SW480 (cell line): ENCODE measurements at regions not wholly inside any gene's neighbourhood (a gene's known extent, or its start where the extent isn't known, plus 50 kb on each side); places are given as distances from the start of the nearest gene placed in this dataset.
A peak's percentile ranks its signal among the peaks of the same experiment; 100 is the strongest.

Experiments
- DNase-seq: peaks from one replicate; pipeline ENCODE4 v3.0.0-alpha.2; 2016; ENCODE audit warnings: low spot score

DNA sequence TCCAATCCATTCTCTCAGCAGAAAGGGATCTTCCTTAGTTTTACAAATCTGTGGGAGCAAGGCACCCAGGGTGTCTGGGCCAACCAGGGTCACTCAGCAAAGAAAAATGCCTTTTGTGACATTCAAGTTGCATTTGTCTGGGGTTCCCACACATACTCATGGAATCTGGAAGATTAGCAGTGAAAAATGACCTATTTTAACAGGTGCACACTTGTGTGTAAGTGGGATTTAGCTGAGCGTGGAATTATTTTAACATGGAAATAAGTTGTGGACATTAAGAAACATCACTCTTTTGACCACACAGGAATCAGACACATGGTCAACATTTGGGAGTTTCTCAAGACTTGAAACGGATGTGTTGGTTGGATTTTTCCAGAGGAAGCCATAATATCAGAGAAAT is 234.9 kb downstream of the OPA1 start:
- DNase-seq, result no peak

DNA sequence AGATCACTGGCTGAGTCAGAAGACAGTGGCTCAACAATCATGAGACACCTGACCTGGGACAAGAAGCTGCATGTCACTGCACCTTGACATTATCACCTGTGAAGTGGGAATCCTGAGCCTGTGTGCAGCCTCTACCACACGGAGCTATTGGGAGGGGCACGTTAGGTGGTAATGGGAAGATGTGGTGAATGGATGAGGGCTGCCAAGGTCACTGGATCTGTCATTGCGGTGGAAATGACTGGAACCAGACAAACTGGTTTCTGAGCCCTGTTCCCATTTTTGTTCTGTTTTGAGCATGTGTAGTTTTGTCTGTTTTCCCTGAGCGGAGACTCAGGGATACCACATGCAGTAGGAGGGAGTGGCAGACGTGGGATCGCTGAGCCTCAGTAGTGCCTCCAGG is 235.5 kb downstream of the OPA1 start:
- DNase-seq, result no peak

- DNase-seq, result peak; percentile 88
Measured at GRCh38 chr3:193829781-193830180, 236.8 kb downstream of the OPA1 start.

DNA sequence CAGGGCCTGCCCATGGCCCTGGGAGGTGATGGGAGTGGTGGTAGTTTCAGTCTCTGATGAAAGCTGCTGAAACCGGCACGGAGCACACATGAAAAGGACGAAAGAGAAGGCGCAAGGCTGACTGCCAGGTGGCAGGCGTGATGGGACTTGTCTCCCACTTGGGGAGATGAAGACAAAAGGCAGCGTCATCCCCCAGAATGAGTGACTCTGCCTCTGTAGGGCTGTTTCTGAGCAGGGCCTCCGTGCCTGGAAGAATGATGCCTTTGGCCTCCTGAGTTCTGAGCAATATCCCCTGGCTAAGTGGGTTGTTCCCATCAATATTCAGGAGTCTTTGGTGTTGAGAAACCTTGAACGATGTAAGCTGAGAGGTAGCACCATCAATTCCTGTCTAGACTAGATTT is 237.8 kb downstream of the OPA1 start:
- peak; percentile 55 for DNase-seq

- DNase-seq, result no peak
Measured at GRCh38 chr3:193831495-193832455, 238.8 kb downstream of the OPA1 start.

DNA sequence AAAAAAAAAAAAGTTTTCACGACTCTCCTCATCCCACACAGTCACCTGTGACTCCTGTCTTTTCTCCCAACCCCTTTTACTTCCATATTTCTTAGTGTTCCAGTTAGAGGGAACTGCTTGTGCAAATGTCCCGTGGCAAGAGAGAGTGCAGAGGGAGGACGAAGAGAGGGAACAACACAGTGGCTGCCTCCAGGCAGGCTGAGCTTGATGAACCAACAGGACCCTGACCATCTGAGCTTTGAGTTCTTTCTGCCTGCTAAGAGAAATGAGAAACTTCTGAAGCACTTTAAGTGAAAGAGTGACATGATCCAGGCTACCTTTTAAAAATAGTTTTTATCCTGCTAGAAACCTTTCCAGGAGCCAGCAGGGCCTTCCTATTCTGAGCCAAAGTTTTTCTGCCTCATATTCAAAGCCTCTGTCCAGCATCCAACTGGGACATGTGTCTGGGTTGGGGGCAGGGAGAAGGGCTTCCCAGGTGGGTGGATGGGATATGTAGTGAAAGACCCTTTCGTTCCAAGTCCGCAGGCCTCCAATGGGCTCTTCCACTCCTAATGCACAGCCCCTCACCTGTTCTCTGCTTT is 239.9 kb downstream of the OPA1 start:
- no peak for DNase-seq

DNA sequence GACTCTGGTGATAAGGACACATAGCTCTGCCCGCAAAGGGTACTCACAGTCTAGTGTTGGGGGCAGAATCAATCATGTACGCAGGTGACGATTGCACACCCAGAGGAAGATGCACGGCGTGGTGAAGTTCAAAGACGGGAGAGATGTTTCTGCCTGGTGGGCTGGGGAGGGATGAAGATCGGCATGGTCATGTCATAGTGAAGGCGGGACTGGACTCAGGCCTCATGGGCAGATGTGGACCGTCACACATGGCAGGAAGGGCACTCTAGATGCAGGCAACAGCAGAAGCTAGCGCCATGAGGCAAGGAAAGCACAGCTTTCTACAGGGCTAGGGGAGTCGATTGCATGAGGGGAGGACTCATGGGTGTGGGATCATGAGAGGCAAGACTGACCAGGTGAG is 240.6 kb downstream of the OPA1 start:
- DNase-seq, result no peak

DNA sequence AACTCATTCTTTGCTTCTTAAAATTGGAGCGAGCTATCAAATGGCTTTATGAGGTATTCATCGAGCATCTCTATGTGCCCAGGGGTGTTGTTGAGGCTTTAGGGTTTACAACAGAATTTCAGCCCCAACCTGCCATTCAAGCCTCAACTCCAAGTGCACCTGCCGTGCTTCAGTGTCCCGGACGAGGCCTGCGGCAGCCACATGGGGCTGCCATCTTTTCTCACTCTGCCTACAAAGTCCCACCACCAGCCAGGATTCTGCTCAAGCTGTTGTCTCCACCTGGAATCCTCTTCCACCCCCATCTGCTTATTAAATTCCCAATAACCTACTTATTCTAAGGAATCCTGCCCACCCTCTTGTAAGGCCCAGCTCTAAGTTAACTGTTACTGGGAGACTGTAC is 242.4 kb downstream of the OPA1 start:
- no peak for DNase-seq

DNA sequence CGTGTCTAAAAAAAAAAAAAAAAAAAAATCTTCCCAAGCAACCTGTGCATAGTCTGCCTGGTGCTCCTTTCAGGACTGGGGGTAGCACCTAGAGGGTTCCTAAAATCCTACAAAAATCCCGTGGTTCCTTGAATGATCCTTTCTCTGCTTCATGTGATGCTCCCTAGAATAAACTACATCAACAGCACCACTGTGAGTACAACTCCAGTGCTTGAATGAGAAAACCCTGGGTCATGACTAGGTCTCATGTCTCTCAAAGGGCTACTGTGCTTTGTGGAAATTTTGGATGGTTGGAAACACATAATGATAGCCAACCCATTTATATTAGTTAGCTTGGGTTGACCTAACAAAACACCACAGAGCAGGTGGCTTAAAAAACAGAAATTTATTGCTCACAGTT is 243.5 kb downstream of the OPA1 start:
- no peak for DNase-seq

GRCh38 chr3:193836918-193837317 is 243.9 kb downstream of the OPA1 start:
- DNase-seq, result no peak

GRCh38 chr3:193837347-193837827 is 244.4 kb downstream of the OPA1 start:
- DNase-seq, result no peak

GRCh38 chr3:193840111-193840641 is 247.2 kb downstream of the OPA1 start:
- DNase-seq, result peak; percentile 47

DNA sequence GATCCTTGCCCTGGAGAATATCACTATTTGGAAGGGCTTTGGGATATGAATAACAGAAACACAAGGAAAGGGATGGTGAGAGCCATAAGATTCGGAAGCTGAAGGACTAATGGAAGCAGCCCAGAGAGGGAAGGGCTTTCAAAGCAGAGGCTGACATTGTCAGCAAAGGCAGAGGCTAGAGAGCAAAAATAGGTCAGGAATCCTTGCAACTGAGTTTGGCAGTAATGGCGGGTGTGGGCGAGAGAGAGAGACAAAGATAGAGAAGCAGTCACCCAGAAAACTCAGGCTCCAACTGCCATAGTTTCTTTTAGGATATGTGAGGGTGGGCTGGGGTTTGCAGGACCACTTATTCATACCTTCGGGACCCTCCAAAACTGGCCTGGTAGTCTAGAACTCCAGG is 248.6 kb downstream of the OPA1 start:
- no peak for DNase-seq

GRCh38 chr3:193842029-193842798 is 249.2 kb downstream of the OPA1 start:
- no peak for DNase-seq

GRCh38 chr3:193842832-193843473 is 249.9 kb downstream of the OPA1 start:
- no peak for DNase-seq

DNA sequence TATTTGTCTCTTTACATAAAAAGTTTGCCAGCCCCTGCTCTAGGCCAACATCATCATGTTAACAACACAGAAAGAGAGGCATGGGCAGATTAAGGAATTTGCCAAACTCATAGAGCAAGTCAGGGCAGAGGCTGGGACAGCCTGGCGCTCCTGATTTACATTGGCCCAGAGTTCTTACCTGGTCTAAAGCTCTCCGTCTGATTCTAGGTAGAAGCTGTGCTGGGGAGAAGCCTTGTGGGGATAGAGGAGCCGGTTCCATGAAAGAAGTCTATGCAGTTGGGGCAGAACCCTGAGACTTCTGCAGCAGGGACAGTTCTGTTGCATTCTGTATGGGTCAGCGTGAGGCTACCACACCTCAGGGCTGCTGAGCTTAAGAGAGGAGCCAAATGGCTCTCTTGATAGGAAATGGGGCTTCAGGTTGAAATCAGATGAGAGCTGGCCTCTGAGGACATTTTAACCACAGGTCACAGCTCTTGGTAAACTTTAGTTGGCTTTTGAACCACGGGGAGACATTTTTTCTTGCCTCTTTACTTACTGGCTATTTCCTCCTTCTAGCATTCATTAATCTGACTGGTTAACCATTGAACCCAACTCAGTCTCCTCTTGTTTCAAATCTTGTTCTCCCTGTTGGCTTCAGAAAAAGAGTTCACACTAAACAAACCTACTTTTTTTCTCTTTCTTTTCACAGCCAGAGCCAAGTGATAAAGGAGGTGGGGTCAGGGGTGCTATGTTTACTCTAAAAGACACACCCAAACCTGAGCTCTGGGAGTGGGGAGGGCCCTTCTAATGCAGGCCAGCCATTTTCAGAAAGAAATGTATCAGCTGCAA is 250.7 kb downstream of the OPA1 start:
- DNase-seq, result no peak

DNA sequence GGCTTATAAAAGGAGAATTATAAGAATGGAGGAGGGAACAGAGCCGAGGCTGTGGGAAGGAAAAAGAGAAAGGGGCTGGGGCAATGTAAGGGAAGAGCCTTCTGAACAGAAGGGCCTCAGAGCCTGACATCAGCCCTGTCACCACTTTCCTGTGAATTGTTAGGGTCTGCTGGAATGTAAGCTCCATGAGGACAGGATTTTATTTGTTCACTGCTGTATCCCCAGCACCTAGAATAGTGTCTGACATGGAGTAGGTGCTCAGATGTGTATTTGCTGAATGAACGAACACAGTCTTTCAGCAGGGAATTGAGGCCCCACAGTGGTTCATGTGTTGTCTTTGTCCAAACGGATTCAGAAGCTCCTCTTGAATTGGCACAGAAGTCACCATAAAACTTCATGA is 251.5 kb downstream of the OPA1 start:
- DNase-seq, result no peak

DNA sequence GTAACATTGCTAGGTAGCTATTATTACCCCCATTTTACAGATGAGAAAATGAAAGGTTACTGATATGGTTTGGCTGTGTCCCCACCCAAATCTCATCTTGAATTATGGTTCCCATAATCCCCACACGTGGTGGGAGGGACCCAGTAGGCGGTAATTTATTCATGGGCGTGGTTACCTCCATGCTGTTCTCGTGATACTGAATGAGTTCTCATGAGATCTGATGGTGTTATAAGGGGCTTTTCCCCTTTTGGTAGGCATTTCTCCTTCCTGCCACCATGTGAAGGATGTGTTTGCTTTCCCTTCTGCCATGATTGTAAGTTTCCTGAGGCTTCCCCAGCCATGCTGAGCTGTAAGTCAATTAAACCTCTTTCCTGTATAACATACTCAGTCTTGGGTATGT is 252.1 kb downstream of the OPA1 start:
- no peak for DNase-seq

DNA sequence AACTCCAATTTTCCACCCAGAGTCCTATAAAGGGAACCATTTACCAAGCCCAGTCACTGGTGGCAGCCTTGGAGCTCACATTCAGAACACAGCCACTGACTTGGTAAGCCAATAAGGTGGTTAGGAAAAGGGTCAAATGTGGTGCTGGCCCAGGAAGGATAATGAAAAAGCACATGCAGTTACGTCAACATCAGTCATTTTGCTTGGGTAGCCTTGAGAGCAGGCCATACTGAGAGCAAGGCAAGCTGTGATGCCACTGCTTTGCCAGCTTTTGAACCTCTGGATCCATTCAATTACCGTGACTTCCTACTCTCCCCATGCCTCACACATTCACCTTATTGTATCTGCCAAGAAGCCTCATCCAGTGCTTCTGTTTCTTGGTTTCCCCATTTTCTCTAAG is 253.6 kb downstream of the OPA1 start:
- no peak for DNase-seq

GRCh38 chr3:193847402-193847801 is 254.4 kb downstream of the OPA1 start:
- no peak for DNase-seq

GRCh38 chr3:193848547-193848946 is 255.5 kb downstream of the OPA1 start:
- no peak for DNase-seq
